B cell (primary cell): ENCODE measurements at regions not wholly inside any gene's neighbourhood (a gene's known extent, or its start where the extent isn't known, plus 50 kb on each side); places are given as distances from the start of the nearest gene placed in this dataset.

Experiments used
- ATAC-seq: fragments of 200-7000 bp; cut with Tn5 transposase; one replicate; pipeline ENCODE4 v1.10.0; 2021; ENCODE audit warnings: low read depth, mild to moderate bottlenecking, moderate number of reproducible peaks, moderate library complexity
- CTCF ChIA-PET: fragments of 350-600 bp; sonication (Branson Sonifier 250); formaldehyde crosslinking; loops from one replicate; lab custom pipeline; 2021; ENCODE audit warnings: antibody characterized with exemption, inconsistent platforms; lab: Charles Lee
- POLR2A ChIA-PET: fragments of 350-600 bp; sonication (Branson Sonifier 250); formaldehyde crosslinking; loops from one replicate; lab custom pipeline; 2021; ENCODE audit warnings: antibody characterized with exemption; lab: Charles Lee
- DNase-seq: peaks from one replicate; pipeline ENCODE4 v3.0.0; 2013
- H2AFZ ChIP-seq: 2 replicates; pipeline ENCODE4 v1.6.1; 2012; ENCODE audit warnings: mild to moderate bottlenecking, low read depth, low read length; ENCODE audit not compliant: insufficient read depth, poor library complexity, severe bottlenecking
- H3K27ac ChIP-seq, 2 donors: 1 replicate in 1 of 2; 2 replicates in 1 of 2; pipeline ENCODE4 v1.5.1; 2012 to 2013; ENCODE audit warnings: low read length in 2 of 2, mild to moderate bottlenecking in 2 of 2, moderate library complexity in 1 of 2
- H3K27me3 ChIP-seq, 4 experiments: fragments of 200-600 bp in 1 of 4; sonication (generic) in 1 of 4; replicated peaks in 1 of 4; 1 replicate in 2 of 4; 2 replicates in 2 of 4; pipeline versions ENCODE4 v1.6.1 to v1.7.0; 2013 to 2016; ENCODE audit warnings: low read length in 3 of 4, mild to moderate bottlenecking in 2 of 4, mixed read lengths in 1 of 4, moderate library complexity in 1 of 4; ENCODE audit not compliant: insufficient read depth in 4 of 4, control insufficient read depth in 3 of 4; ENCODE audit errors: control extremely low read depth in 1 of 4
- H3K36me3 ChIP-seq, 2 experiments: replicated peaks in 1 of 2; 1 replicate in 1 of 2; 2 replicates in 1 of 2; pipeline versions ENCODE4 v1.6.1 to v1.7.1; 2013; ENCODE audit warnings: low read length in 1 of 2; ENCODE audit not compliant: insufficient read depth in 2 of 2, control insufficient read depth in 1 of 2; ENCODE audit errors: control extremely low read depth in 1 of 2, extremely low read depth in 1 of 2
- H3K4me1 ChIP-seq, 2 donors: fragments of 200-600 bp in 1 of 2; sonication (generic) in 1 of 2; 1 replicate in 1 of 2; 2 replicates in 1 of 2; pipeline versions ENCODE4 v1.5.1 to v1.6.1; 2013 to 2017; ENCODE audit warnings: low read length in 2 of 2; ENCODE audit not compliant: control insufficient read depth in 2 of 2, insufficient read depth in 2 of 2
- H3K4me2 ChIP-seq: replicated peaks from 2 replicates; pipeline ENCODE3; 2012; ENCODE audit warnings: mild to moderate bottlenecking, low read depth, low read length; ENCODE audit not compliant: poor library complexity, severe bottlenecking
- H3K4me3 ChIP-seq, 5 experiments: fragments of 200-600 bp in 1 of 5; sonication (generic) in 1 of 5; 1 replicate in 3 of 5; 2 replicates in 2 of 5; pipeline versions ENCODE4 v1.5.1 to v1.7.0; 2011 to 2016; ENCODE audit warnings: low read length in 4 of 5, mild to moderate bottlenecking in 4 of 5, low read depth in 2 of 5, control low read depth in 1 of 5, moderate library complexity in 1 of 5; ENCODE audit not compliant: insufficient read depth in 1 of 5; ENCODE audit errors: control extremely low read depth in 1 of 5, extremely low read depth in 1 of 5
- H3K79me2 ChIP-seq: fragments of 200-600 bp; sonication (generic); one replicate; pipeline ENCODE4 v1.6.0; 2016; ENCODE audit warnings: low read length; ENCODE audit not compliant: control insufficient read depth, insufficient read depth
- H3K9ac ChIP-seq: fragments of 200-600 bp; sonication (generic); 2 replicates; pipeline ENCODE4 v1.6.1; 2017; ENCODE audit warnings: mild to moderate bottlenecking, low read length, moderate library complexity
- H3K9me3 ChIP-seq, 3 donors: one replicate each; pipeline versions ENCODE4 v1.6.1 to v1.7.1; 2013; ENCODE audit warnings: low read length in 2 of 3; ENCODE audit not compliant: control insufficient read depth in 2 of 3, insufficient read depth in 1 of 3; ENCODE audit errors: control extremely low read depth in 1 of 3
- H4K20me1 ChIP-seq: 2 replicates; pipeline ENCODE4 v1.6.0; 2012; ENCODE audit warnings: mild to moderate bottlenecking, low read length; ENCODE audit not compliant: insufficient read depth, control insufficient read depth, poor library complexity, severe bottlenecking
- H3K27ac Mint-ChIP-seq: one replicate; pipeline ENCODE4 v1.8.0; 2021; ENCODE audit warnings: mixed read lengths
- H3K27me3 Mint-ChIP-seq: one replicate; pipeline ENCODE4 v1.8.0; 2021; ENCODE audit warnings: mixed read lengths
- H3K4me1 Mint-ChIP-seq: one replicate; pipeline ENCODE4 v1.8.0; 2021; ENCODE audit warnings: mixed read lengths
- H3K4me3 Mint-ChIP-seq: one replicate; pipeline ENCODE4 v1.8.0; 2021; ENCODE audit warnings: mixed read lengths
- H3K9me3 Mint-ChIP-seq: one replicate; pipeline ENCODE4 v1.8.0; 2022; ENCODE audit warnings: mixed read lengths; ENCODE audit not compliant: insufficient read depth
- EZH2 ChIP-seq: IDR thresholded peaks from 2 replicates; pipeline ENCODE4 v1.6.1; 2012; ENCODE audit warnings: borderline replicate concordance, low read depth, mild to moderate bottlenecking, moderate library complexity, low read length; ENCODE audit not compliant: insufficient read depth, poor library complexity, severe bottlenecking
- WGBS: methylation state at CpG from one replicate; pipeline ENCODE4 v1.1.5; 2013; ENCODE audit warnings: missing lambda C conversion rate; ENCODE audit not compliant: insufficient coverage; 5-methylcytosine and 5-hydroxymethylcytosine counted together
- intact Hi-C: fragments of 100-400 bp; cut with micrococcal nuclease; formaldehyde crosslinking; loops from one replicate; pipeline ENCODE4 v1.10.0; 2022
- TF ChIP-seq, protein P1 (sequence below): fragments of 200-600 bp; IDR thresholded peaks from one replicate; pipeline ENCODE4 v1.8.0; 2022; ENCODE audit warnings: antibody characterized with exemption, mild to moderate bottlenecking

DNA sequence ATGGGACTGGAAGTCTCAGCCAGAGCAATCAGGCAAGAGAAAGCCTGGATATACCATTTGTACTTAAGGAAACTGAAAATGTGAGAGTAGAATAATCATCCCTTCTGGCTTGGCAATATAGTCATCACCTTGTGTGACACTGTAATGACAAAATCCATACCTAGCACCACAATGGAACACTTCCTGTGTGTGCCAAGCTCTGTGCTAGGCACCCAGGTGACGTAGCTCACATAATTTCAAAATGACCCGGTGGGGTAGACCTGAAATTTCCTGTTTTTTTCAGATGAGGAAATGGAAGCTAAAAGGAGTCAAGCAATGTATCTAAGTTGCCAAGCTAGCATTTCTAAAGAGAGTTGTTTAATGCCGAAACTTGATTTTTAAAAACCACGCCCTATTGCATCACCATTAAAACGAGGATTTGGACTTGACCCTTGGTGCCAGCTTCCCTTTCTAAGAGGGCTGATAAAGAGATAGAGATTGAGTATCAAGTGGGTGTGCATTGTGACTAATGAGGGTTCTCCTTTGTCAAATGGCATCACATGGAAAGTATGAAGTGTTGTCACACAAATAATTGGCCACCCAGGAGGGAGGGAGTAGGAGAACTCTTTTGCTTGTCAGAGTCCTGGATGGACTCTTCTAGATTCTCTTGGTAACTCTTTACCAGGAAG, 141.3 kb upstream of the PDZRN3 start:
- no peak overlapping the region for H3K9ac ChIP-seq
- H4K20me1 ChIP-seq = no peaks in the 10 kb centered on the region
- ChIA-PET POLR2A (no interaction called here), CTCF (interaction anchor here (0.7 kb wide), 1 partner anchor 504 kb away, joined by 4 read pairs; no protein-coding TSS in a partner anchor)
- intact Hi-C loops = no loop called here
- H3K4me1 Mint-ChIP-seq = no peaks in the 10 kb centered on the region
- H3K9me3 Mint-ChIP-seq = peaks cover 5% of the 10 kb centered on the region
- 85% methylated on average over 5 of the region's 5 CpGs for whole genome bisulfite sequencing
- no peak overlapping the region for H3K27ac ChIP-seq
- ATAC-seq = no peak
- H3K9me3 ChIP-seq = no peaks in the 10 kb centered on the region
- no peaks in the 10 kb centered on the region for H3K27me3 Mint-ChIP-seq
- H3K4me1 ChIP-seq = no peaks in the 10 kb centered on the region
- H3K27me3 ChIP-seq = no peaks in the 10 kb centered on the region
- no peaks in the 10 kb centered on the region for H3K36me3 ChIP-seq
- no peak overlapping the region for H3K27ac Mint-ChIP-seq
- H2AFZ ChIP-seq = no peak overlapping the region
- H3K4me2 ChIP-seq = no peak overlapping the region
- TF ChIP-seq, protein P1, sequence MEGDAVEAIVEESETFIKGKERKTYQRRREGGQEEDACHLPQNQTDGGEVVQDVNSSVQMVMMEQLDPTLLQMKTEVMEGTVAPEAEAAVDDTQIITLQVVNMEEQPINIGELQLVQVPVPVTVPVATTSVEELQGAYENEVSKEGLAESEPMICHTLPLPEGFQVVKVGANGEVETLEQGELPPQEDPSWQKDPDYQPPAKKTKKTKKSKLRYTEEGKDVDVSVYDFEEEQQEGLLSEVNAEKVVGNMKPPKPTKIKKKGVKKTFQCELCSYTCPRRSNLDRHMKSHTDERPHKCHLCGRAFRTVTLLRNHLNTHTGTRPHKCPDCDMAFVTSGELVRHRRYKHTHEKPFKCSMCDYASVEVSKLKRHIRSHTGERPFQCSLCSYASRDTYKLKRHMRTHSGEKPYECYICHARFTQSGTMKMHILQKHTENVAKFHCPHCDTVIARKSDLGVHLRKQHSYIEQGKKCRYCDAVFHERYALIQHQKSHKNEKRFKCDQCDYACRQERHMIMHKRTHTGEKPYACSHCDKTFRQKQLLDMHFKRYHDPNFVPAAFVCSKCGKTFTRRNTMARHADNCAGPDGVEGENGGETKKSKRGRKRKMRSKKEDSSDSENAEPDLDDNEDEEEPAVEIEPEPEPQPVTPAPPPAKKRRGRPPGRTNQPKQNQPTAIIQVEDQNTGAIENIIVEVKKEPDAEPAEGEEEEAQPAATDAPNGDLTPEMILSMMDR = no peak
- no peak for TF ChIP-seq EZH2
- no peak for DNase-seq
- H3K4me3 Mint-ChIP-seq = no peak overlapping the region
- no peaks in the 10 kb centered on the region for H3K79me2 ChIP-seq
- no peak overlapping the region for H3K4me3 ChIP-seq

DNA sequence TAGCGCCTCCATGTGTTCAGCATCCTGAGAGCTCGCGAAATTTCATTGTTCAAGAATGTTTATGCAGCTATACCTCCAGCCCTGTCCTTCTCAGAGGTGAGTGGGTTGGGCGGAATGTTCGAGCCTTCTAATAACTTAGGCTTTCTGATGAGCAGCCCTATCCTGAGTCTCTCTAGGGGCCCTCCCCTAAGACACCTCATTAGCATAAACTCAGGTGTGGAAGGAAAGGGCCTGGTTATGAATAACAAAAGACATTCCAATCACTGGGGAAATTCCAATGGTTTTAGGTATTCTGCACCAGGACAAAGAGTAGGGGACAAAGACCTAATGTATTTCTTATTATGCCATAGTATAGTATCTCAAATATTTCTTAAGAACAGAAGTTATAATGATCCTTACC, 138.1 kb upstream of the PDZRN3 start:
- TF ChIP-seq, protein P1 = no peak
- TF ChIP-seq EZH2 = no peak
- no peaks in the 10 kb centered on the region for H4K20me1 ChIP-seq
- intact Hi-C loops = no loop called here
- DNase-seq (no peak), ATAC-seq (no peak)
- ChIA-PET POLR2A (no interaction called here), CTCF (no interaction called here)
- H3K4me2 ChIP-seq = no peak overlapping the region
- no peak overlapping the region for H3K27ac Mint-ChIP-seq
- H3K27ac ChIP-seq = no peak overlapping the region
- no peak overlapping the region for H3K4me3 Mint-ChIP-seq
- no peaks in the 10 kb centered on the region for H3K4me1 Mint-ChIP-seq
- no CpG with 5 or more reads among the region's 5 CpGs for WGBS
- H3K79me2 ChIP-seq = no peaks in the 10 kb centered on the region
- H3K9me3 ChIP-seq = no peaks in the 10 kb centered on the region
- no peak overlapping the region for H2AFZ ChIP-seq
- no peak overlapping the region for H3K4me3 ChIP-seq
- H3K27me3 Mint-ChIP-seq = no peaks in the 10 kb centered on the region
- no peaks in the 10 kb centered on the region for H3K4me1 ChIP-seq
- H3K9me3 Mint-ChIP-seq = no peaks in the 10 kb centered on the region
- no peaks in the 10 kb centered on the region for H3K27me3 ChIP-seq
- H3K36me3 ChIP-seq = no peaks in the 10 kb centered on the region
- no peak overlapping the region for H3K9ac ChIP-seq
